ENCODE measurements at regions not wholly inside any gene's neighbourhood (a gene's known extent, or its start where the extent isn't known, plus 50 kb on each side); places are given as distances from the start of the nearest gene placed in this dataset.
"Not testable (repeated sequence)": the region's sequence is repeated elsewhere in the genome, so short reads cannot be mapped to it uniquely, and the experiment has no call there.

- TF ChIP-seq CTCF (IDR thresholded peaks at IDR 0.05 in 4 of 5, conservative IDR thresholded peaks at IDR 0.05 in 1 of 5); POLR2A (IDR thresholded peaks at IDR 0.05): not testable (repeated sequence)
Observed at GRCh38 chr2:131626011-131626410, 98.3 kb downstream of the CCDC74A start.
